SH-SY5Y (cell line): ENCODE measurements at regions not wholly inside any gene's neighbourhood (a gene's known extent, or its start where the extent isn't known, plus 50 kb on each side); places are given as distances from the start of the nearest gene placed in this dataset.

Source experiments
- GATA2 ChIP-seq: IDR thresholded peaks from 2 replicates; pipeline ENCODE4 v1.6.1; 2011; ENCODE audit warnings: mild to moderate bottlenecking, low read depth, low read length
- GATA3 ChIP-seq: IDR thresholded peaks from 2 replicates; pipeline ENCODE4 v1.6.1; 2011; ENCODE audit warnings: low read depth, mild to moderate bottlenecking, low read length, moderate library complexity

DNA sequence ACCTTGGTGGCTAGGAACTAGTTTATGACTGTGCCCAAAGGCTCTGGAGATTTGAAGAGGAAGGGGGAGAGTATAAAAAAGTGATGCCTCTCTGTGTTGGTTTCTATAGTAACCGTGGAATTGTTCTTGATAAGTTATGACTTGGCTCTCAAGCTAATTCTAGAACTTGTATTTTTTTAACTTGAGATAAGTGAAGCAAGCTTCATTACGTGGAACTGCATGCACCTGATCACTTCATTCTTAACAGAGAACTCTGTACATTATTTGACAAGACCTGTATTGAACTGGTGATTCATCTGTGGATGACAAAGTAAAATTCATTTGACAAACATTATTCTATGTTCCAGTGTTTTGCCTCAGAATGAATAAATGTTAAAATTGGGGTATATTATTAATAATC, 1452.2 kb downstream of the REEP3 start:
- no peak for TF ChIP-seq GATA3
- no peak for TF ChIP-seq GATA2
